ENCODE measurements at regions not wholly inside any gene's neighbourhood (a gene's known extent, or its start where the extent isn't known, plus 50 kb on each side); places are given as distances from the start of the nearest gene placed in this dataset.
"Not testable (repeated sequence)": the region's sequence is repeated elsewhere in the genome, so short reads cannot be mapped to it uniquely, and the experiment has no call there.

- H3K9me3 ChIP-seq (replicated peaks), result no peaks in the 10 kb centered on the region
- DNase-seq, result no peak
- H3K27ac ChIP-seq (replicated peaks), result no peak overlapping the region
- H3K4me1 ChIP-seq, result peaks cover 3% of the 10 kb centered on the region
- no peaks in the 10 kb centered on the region for H3K36me3 ChIP-seq
- H3K4me3 ChIP-seq, result no peak overlapping the region
- TF ChIP-seq, protein P1, sequence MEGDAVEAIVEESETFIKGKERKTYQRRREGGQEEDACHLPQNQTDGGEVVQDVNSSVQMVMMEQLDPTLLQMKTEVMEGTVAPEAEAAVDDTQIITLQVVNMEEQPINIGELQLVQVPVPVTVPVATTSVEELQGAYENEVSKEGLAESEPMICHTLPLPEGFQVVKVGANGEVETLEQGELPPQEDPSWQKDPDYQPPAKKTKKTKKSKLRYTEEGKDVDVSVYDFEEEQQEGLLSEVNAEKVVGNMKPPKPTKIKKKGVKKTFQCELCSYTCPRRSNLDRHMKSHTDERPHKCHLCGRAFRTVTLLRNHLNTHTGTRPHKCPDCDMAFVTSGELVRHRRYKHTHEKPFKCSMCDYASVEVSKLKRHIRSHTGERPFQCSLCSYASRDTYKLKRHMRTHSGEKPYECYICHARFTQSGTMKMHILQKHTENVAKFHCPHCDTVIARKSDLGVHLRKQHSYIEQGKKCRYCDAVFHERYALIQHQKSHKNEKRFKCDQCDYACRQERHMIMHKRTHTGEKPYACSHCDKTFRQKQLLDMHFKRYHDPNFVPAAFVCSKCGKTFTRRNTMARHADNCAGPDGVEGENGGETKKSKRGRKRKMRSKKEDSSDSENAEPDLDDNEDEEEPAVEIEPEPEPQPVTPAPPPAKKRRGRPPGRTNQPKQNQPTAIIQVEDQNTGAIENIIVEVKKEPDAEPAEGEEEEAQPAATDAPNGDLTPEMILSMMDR (IDR thresholded peaks at IDR 0.05; ENCODE audit: borderline replicate concordance), result no peak
- H3K27me3 ChIP-seq (ENCODE audit: low read depth), result no peaks in the 10 kb centered on the region
- intact Hi-C loops (cut with micrococcal nuclease), result no loop called here
Observed at GRCh38 chr21:15297824-15298223, 233.0 kb upstream of the NRIP1 start.

GRCh38 chr21:15298306-15298705, 233.5 kb upstream of the NRIP1 start:
- TF ChIP-seq, protein P1 (IDR thresholded peaks at IDR 0.05; ENCODE audit: borderline replicate concordance), result no peak
- intact Hi-C loops (cut with micrococcal nuclease), result no loop called here

GRCh38 chr21:15298755-15299154, 234.0 kb upstream of the NRIP1 start:
- DNase-seq; H3K36me3 ChIP-seq; H3K9me3 ChIP-seq (replicated peaks); H3K4me3 ChIP-seq; H3K27me3 ChIP-seq (ENCODE audit: low read depth); H3K27ac ChIP-seq (replicated peaks); intact Hi-C loops (cut with micrococcal nuclease); H3K4me1 ChIP-seq: not testable (repeated sequence)

More at GRCh38 chr21:15298306-15298705, 233.5 kb upstream of the NRIP1 start:
- no peaks in the 10 kb centered on the region for H3K9me3 ChIP-seq (replicated peaks)
- DNase-seq, result no peak
- H3K27me3 ChIP-seq (ENCODE audit: low read depth), result no peaks in the 10 kb centered on the region
- H3K27ac ChIP-seq (replicated peaks), result no peak overlapping the region
- H3K4me3 ChIP-seq, result no peak overlapping the region
- H3K4me1 ChIP-seq, result peaks cover 3% of the 10 kb centered on the region
- H3K36me3 ChIP-seq, result no peaks in the 10 kb centered on the region

DNA sequence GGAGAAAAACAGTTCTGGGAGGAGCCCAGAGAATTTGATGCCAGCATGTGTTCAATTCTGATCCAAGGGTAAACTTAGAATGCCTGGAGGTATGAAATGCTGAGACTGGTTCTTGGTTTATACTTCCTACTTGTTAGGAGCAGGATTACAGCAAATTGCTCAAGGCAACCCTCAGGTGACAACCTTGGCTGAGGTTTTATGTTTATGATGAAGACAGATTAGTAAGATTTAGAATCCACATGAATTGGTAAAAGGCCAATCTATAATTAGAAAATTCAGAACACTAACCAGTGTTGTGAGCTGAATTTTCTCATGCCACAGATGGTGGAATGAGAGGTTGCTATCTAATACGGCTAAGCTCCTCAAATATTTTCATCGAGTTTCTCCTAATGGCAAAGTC, 235.3 kb upstream of the NRIP1 start:
- no peak overlapping the region for H3K27ac ChIP-seq (replicated peaks)

GRCh38 chr21:15301014-15301413, 236.2 kb upstream of the NRIP1 start:
- Histone ChIP-seq H3K4me3 (no peak overlapping the region), H3K9me3 (replicated peaks) (no peaks in the 10 kb centered on the region), H3K27ac (replicated peaks) (no peak overlapping the region), H3K4me1 (peaks cover 3% of the 10 kb centered on the region), H3K27me3 (ENCODE audit: low read depth) (no peaks in the 10 kb centered on the region), H3K36me3 (no peaks in the 10 kb centered on the region)
- DNase-seq, result no peak
- intact Hi-C loops (cut with micrococcal nuclease), result no loop called here
- TF ChIP-seq, protein P1 (IDR thresholded peaks at IDR 0.05; ENCODE audit: borderline replicate concordance), result no peak

More for the DNA sequence above, 235.3 kb upstream of the NRIP1 start:
- Histone ChIP-seq H3K4me1 (peaks cover 3% of the 10 kb centered on the region), H3K9me3 (replicated peaks) (no peaks in the 10 kb centered on the region), H3K4me3 (no peak overlapping the region), H3K36me3 (no peaks in the 10 kb centered on the region), H3K27me3 (ENCODE audit: low read depth) (no peaks in the 10 kb centered on the region)
- no peak for DNase-seq
- TF ChIP-seq, protein P1 (IDR thresholded peaks at IDR 0.05; ENCODE audit: borderline replicate concordance), result no peak
- intact Hi-C loops (cut with micrococcal nuclease), result no loop called here

DNA sequence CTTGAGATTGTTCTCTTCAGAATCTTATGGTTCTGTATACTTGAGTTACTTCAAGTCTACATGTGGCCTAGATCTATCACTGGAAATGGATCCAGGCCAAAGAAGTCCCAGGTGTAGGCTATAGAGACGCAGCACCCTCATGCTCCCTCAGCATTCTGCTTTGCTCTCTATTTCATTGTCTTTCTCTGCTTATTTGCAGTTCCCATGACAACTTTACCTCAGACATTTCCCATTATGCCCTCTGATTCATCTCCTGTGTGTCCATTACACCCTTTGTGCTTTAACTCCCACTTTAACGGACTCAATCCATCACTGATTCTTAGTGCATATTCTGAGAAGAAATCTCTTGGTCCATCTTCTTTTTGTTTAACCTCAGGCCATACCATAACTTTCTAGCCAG, 236.9 kb upstream of the NRIP1 start:
- Histone ChIP-seq H3K4me1 (peaks cover 3% of the 10 kb centered on the region), H3K36me3 (no peaks in the 10 kb centered on the region), H3K9me3 (replicated peaks) (no peaks in the 10 kb centered on the region), H3K27me3 (ENCODE audit: low read depth) (no peaks in the 10 kb centered on the region), H3K4me3 (no peak overlapping the region), H3K27ac (replicated peaks) (no peak overlapping the region)
- no peak for DNase-seq
- TF ChIP-seq, protein P1 (IDR thresholded peaks at IDR 0.05; ENCODE audit: borderline replicate concordance), result no peak
- intact Hi-C loops (cut with micrococcal nuclease), result no loop called here

Data from left ventricle myocardium inferior (tissue), 1 donor.